ENCODE measurements at regions not wholly inside any gene's neighbourhood (a gene's known extent, or its start where the extent isn't known, plus 50 kb on each side); places are given as distances from the start of the nearest gene placed in this dataset.

DNA sequence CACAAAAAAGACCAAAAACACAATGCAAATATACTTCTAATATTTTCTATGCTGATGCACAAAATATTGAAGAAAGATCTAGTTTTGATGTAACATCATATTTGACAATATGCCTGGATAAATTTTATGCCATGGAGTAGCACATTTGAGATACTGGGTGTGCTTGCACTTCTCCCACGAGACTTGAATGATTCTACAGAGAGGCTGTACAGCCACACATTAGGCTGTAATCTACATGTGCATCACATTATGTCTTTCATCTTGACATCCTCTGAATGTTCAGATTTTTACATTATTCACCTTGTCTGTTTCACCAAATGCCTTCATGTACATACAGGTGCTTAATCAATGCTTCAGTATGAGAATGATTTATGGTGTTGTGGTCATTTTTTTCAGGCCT lies 756.4 kb upstream of the CDH7 start:
- TF ChIP-seq GABPA (IDR thresholded peaks at IDR 0.05; ENCODE audit: low read depth, low read length), result no peak
- no peak for TF ChIP-seq GABPA (CRISPR knock-in tag; IDR thresholded peaks at IDR 0.05; ENCODE audit: low read depth)
- no peak for TF ChIP-seq NFYB (CRISPR knock-in tag; IDR thresholded peaks at IDR 0.05)
- no peak for TF ChIP-seq NFIC (IDR thresholded peaks at IDR 0.05; ENCODE audit: low read length)
- no peak for TF ChIP-seq ZNF550 (CRISPR knock-in tag; IDR thresholded peaks at IDR 0.05; ENCODE audit: borderline replicate concordance)
